Upper lobe of left lung (tissue), 4 donors: ENCODE measurements at regions not wholly inside any gene's neighbourhood (a gene's known extent, or its start where the extent isn't known, plus 50 kb on each side); places are given as distances from the start of the nearest gene placed in this dataset.

Experiments
- CTCF ChIP-seq, 6 experiments: fragments of 450-650 bp in 4 of 6; fragments of 200-600 bp in 2 of 6; sonication (generic) in 2 of 6; IDR thresholded peaks; one replicate each; pipeline ENCODE4 v1.5.1; 2016 to 2019; ENCODE audit warnings: antibody characterized with exemption in 6 of 6
- EP300 ChIP-seq, 4 donors: sonication (generic); formaldehyde crosslinking; IDR thresholded peaks; one replicate each; pipeline ENCODE4 v1.5.1; 2017; ENCODE audit warnings: antibody characterized with exemption in 4 of 4, control low read depth in 2 of 4
- POLR2A ChIP-seq, 4 donors: fragments of 450-650 bp; IDR thresholded peaks; one replicate each; pipeline ENCODE4 v1.5.1; 2016 to 2017; ENCODE audit warnings: antibody characterized with exemption in 4 of 4, mild to moderate bottlenecking in 2 of 4

GRCh38 chr4:138935135-138935807 is 80.3 kb upstream of the NOCT start:
- no peak for TF ChIP-seq CTCF (IDR thresholded peaks at IDR 0.05)
- no peak for TF ChIP-seq POLR2A (IDR thresholded peaks at IDR 0.05)
- no peak for TF ChIP-seq EP300 (IDR thresholded peaks at IDR 0.05)
